ENCODE measurements at regions not wholly inside any gene's neighbourhood (a gene's known extent, or its start where the extent isn't known, plus 50 kb on each side); places are given as distances from the start of the nearest gene placed in this dataset.

GRCh38 chr19:23512151-23512925 lies 117.1 kb upstream of the ZNF91 start:
- H3K9me3 ChIP-seq (ENCODE audit: control insufficient read depth in 4 of 4, low read length in 3 of 4): peaks cover 0 to 3% (median 2%) of the 10 kb centered on the region in 4 donors
- DNase-seq (ENCODE audit: low spot score): no peak
- no peak overlapping the region for H3K27ac ChIP-seq (ENCODE audit: low read depth in 1 of 2, low read length in 2 of 2)
- WGBS: 91% methylated on average over 24 of the region's 24 CpGs
- TF ChIP-seq HNF4G (IDR thresholded peaks at IDR 0.05): no peak
- no peak for TF ChIP-seq CTCF (IDR thresholded peaks at IDR 0.05; ENCODE audit: low read depth, low read length, missing input control)
- no peak for TF ChIP-seq HNF4A (conservative IDR thresholded peaks at IDR 0.05)
- no peak for TF ChIP-seq YY1 (IDR thresholded peaks at IDR 0.05)
- H3K36me3 ChIP-seq (ENCODE audit: control insufficient read depth in 4 of 4, insufficient read depth in 3 of 4, low read depth in 1 of 4, low read length in 3 of 4): no peaks in the 10 kb centered on the region
- no peaks in the 10 kb centered on the region for H3K4me1 ChIP-seq (ENCODE audit: control insufficient read depth in 4 of 4, insufficient read depth in 4 of 4, low read length in 3 of 4)
- no peaks in the 10 kb centered on the region for H3K27me3 ChIP-seq (ENCODE audit: control insufficient read depth in 4 of 4, insufficient read depth in 4 of 4, low read length in 3 of 4)
- H3K9ac ChIP-seq (ENCODE audit: low read depth in 1 of 2, low read length in 2 of 2): no peak overlapping the region
- no peak overlapping the region for H3K4me3 ChIP-seq (ENCODE audit: low read depth in 1 of 3, low read length in 3 of 3)

- Histone ChIP-seq H3K4me1 (ENCODE audit: control insufficient read depth in 4 of 4, insufficient read depth in 4 of 4, low read length in 3 of 4) (no peaks in the 10 kb centered on the region), H3K36me3 (ENCODE audit: control insufficient read depth in 4 of 4, insufficient read depth in 3 of 4, low read depth in 1 of 4, low read length in 3 of 4) (no peaks in the 10 kb centered on the region), H3K27ac (ENCODE audit: low read depth in 1 of 2, low read length in 2 of 2) (no peak overlapping the region), H3K9me3 (ENCODE audit: control insufficient read depth in 4 of 4, low read length in 3 of 4) (peaks cover 0 to 2% (median 0%) of the 10 kb centered on the region in 4 donors), H3K9ac (ENCODE audit: low read depth in 1 of 2, low read length in 2 of 2) (no peak overlapping the region), H3K4me3 (ENCODE audit: low read depth in 1 of 3, low read length in 3 of 3) (no peak overlapping the region), H3K27me3 (ENCODE audit: control insufficient read depth in 4 of 4, insufficient read depth in 4 of 4, low read length in 3 of 4) (no peaks in the 10 kb centered on the region)
- no peak for TF ChIP-seq FOXA2 (IDR thresholded peaks at IDR 0.05)
- TF ChIP-seq ATF3 (IDR thresholded peaks at IDR 0.05): no peak
- TF ChIP-seq JUND (IDR thresholded peaks at IDR 0.05): no peak
- no peak for TF ChIP-seq RAD21 (IDR thresholded peaks at IDR 0.05)
- TF ChIP-seq YY1 (IDR thresholded peaks at IDR 0.05): no peak
- no peak for TF ChIP-seq CTCF (IDR thresholded peaks at IDR 0.05; ENCODE audit: low read depth, low read length, missing input control)
- TF ChIP-seq HNF4A (conservative IDR thresholded peaks at IDR 0.05): no peak
- no peak for TF ChIP-seq FOXA1 (IDR thresholded peaks at IDR 0.05)
- no peak for TF ChIP-seq SP1 (IDR thresholded peaks at IDR 0.05)
- no peak for TF ChIP-seq ZBTB33 (IDR thresholded peaks at IDR 0.05)
- TF ChIP-seq MAX (IDR thresholded peaks at IDR 0.05): no peak
- TF ChIP-seq NR2F2 (IDR thresholded peaks at IDR 0.05): no peak
- no peak for TF ChIP-seq HNF4G (IDR thresholded peaks at IDR 0.05)
- TF ChIP-seq EGR1 (IDR thresholded peaks at IDR 0.05; ENCODE audit: low read depth in 2 of 2): no peak
- TF ChIP-seq RXRA (IDR thresholded peaks at IDR 0.05): no peak
- TF ChIP-seq GABPA (IDR thresholded peaks at IDR 0.05 in 1 of 2, conservative IDR thresholded peaks at IDR 0.05 in 1 of 2): no peak
- WGBS: 78% methylated on average over 3 of the region's 3 CpGs
- no peak for DNase-seq (ENCODE audit: low spot score)
Measured at GRCh38 chr19:23509686-23510450, 114.6 kb upstream of the ZNF91 start.

All from liver (tissue), 8 donors.